Activated T-cell treated with anti-CD3 and anti-CD28 coated beads for 48 hours (primary cell): ENCODE measurements at regions not wholly inside any gene's neighbourhood (a gene's known extent, or its start where the extent isn't known, plus 50 kb on each side); places are given as distances from the start of the nearest gene placed in this dataset.

Experiments used
- DNase-seq: peaks from one replicate; pipeline ENCODE4 v3.0.0-alpha.2; 2020; ENCODE audit warnings: low read depth

GRCh38 chr14:22513066-22513812, 75.8 kb downstream of the DAD1 start:
- no peak for DNase-seq

GRCh38 chr14:22512106-22512814, 76.8 kb downstream of the DAD1 start:
- no peak for DNase-seq

- DNase-seq = no peak
These were observed 78.4 kb downstream of the DAD1 start for GRCh38 chr14:22510527-22511110.

- DNase-seq = no peak
These were observed 79.2 kb downstream of the DAD1 start for GRCh38 chr14:22509751-22510300.

- DNase-seq = no peak
These were observed 79.9 kb downstream of the DAD1 start for GRCh38 chr14:22509036-22509709.

- no peak for DNase-seq
These were observed 80.4 kb downstream of the DAD1 start for GRCh38 chr14:22508662-22509035.

GRCh38 chr14:22508150-22508457, 80.9 kb downstream of the DAD1 start:
- DNase-seq = no peak

- no peak for DNase-seq
These were observed 82.2 kb downstream of the DAD1 start for GRCh38 chr14:22506778-22507351.

GRCh38 chr14:22506378-22506710, 82.7 kb downstream of the DAD1 start:
- DNase-seq = no peak

- DNase-seq = no peak
These were observed 83.2 kb downstream of the DAD1 start for GRCh38 chr14:22505697-22506377.

- DNase-seq = no peak
These were observed 83.7 kb downstream of the DAD1 start for GRCh38 chr14:22505309-22505696.

GRCh38 chr14:22502551-22502950, 86.5 kb downstream of the DAD1 start:
- DNase-seq = no peak

GRCh38 chr14:22502007-22502406, 87.0 kb downstream of the DAD1 start:
- DNase-seq = no peak

- DNase-seq = no peak
These were observed 87.9 kb downstream of the DAD1 start for GRCh38 chr14:22500954-22501726.

- DNase-seq = no peak
These were observed 88.5 kb downstream of the DAD1 start for GRCh38 chr14:22500525-22500924.

- no peak for DNase-seq
These were observed 91.3 kb downstream of the DAD1 start for GRCh38 chr14:22497671-22498093.

- DNase-seq = no peak
These were observed 91.9 kb downstream of the DAD1 start for GRCh38 chr14:22497144-22497423.

- DNase-seq = no peak
These were observed 94.4 kb downstream of the DAD1 start for GRCh38 chr14:22494486-22495135.

GRCh38 chr14:22493753-22494152, 95.3 kb downstream of the DAD1 start:
- no peak for DNase-seq

- DNase-seq = no peak
These were observed 96.1 kb downstream of the DAD1 start for GRCh38 chr14:22492622-22493542.
